ENCODE measurements at regions not wholly inside any gene's neighbourhood (a gene's known extent, or its start where the extent isn't known, plus 50 kb on each side); places are given as distances from the start of the nearest gene placed in this dataset.

DNA sequence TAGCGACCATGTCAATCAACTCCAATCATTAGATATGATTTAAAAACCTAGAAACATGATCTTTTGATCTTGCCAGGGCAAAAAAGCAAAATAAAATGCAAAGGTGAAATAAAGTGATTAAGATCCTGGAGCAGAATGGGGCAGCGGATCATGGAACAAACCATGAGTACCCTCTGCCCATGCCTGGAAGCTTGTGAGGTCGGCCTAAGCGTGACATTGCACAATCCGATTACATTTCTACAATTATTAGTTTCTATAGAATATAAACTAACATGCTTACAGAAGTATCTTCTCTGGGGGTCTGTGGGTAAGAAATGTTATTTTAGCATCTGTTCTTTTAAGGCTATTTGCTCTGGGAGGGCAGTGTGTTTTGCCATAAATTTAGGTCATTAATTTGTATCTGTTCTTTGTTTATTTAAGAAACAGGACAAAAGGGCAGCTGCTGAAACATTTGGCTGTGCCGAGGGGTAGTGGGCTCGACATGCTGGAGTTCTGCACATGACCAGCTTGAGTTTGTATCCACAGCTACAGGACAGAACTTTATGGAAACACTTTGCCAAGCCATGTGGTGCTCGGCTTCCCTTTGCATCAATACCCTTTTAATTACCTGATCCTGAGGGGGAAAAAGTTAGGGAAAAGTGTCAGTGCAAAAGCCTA is 55.9 kb downstream of the ZBTB18 start:
- no peak overlapping the region for H3K27ac ChIP-seq
- DNase-seq (ENCODE audit: low spot score), result no peak
- TF ChIP-seq, protein P1, sequence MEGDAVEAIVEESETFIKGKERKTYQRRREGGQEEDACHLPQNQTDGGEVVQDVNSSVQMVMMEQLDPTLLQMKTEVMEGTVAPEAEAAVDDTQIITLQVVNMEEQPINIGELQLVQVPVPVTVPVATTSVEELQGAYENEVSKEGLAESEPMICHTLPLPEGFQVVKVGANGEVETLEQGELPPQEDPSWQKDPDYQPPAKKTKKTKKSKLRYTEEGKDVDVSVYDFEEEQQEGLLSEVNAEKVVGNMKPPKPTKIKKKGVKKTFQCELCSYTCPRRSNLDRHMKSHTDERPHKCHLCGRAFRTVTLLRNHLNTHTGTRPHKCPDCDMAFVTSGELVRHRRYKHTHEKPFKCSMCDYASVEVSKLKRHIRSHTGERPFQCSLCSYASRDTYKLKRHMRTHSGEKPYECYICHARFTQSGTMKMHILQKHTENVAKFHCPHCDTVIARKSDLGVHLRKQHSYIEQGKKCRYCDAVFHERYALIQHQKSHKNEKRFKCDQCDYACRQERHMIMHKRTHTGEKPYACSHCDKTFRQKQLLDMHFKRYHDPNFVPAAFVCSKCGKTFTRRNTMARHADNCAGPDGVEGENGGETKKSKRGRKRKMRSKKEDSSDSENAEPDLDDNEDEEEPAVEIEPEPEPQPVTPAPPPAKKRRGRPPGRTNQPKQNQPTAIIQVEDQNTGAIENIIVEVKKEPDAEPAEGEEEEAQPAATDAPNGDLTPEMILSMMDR (IDR thresholded peaks at IDR 0.05), result no peak
- no peak overlapping the region for H3K4me3 ChIP-seq

DNA sequence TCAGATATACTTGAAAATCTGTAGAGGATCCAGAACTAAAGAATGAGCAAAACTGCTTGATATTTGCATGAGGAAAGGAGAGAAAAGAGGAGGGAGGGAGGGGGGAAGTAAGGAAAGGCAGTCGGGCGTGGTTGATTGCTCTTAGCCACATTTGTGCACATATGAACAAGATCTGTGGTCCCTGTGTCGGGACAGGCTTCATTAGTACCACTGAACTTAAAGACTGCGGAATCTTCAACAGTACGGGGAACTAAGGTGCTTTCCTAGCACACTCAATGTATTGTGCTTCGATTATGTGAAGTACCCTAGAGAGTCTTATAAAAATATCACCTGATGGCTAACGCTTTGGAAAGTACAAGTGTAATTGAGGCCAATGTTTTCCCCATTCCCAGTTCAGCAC is 59.9 kb downstream of the ZBTB18 start:
- Histone ChIP-seq H3K27ac (no peak overlapping the region), H3K4me3 (no peak overlapping the region)
- TF ChIP-seq, protein P1 (IDR thresholded peaks at IDR 0.05), result no peak
- no peak for DNase-seq (ENCODE audit: low spot score)

DNA sequence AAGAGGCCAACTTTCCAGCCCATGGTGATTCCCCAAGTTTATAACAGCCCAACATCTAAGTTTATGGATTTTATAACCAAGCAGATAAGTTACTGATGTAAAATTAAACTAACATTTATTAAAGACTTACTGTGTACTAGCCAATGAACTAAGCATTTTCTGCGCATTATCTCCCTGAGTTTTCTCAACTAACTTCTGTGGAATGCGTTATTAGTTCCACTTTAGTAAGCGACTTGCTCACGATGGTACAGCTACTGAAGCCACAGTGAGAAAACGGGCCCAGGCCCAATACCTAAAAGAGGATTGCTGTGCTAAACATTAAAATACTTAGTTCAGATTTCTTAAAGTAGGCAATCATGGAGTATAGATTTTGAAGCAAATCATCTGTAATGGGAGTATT is 61.0 kb downstream of the ZBTB18 start:
- no peak for DNase-seq (ENCODE audit: low spot score)
- Histone ChIP-seq H3K4me3 (no peak overlapping the region), H3K27ac (no peak overlapping the region)
- TF ChIP-seq, protein P1 (IDR thresholded peaks at IDR 0.05), result no peak

DNA sequence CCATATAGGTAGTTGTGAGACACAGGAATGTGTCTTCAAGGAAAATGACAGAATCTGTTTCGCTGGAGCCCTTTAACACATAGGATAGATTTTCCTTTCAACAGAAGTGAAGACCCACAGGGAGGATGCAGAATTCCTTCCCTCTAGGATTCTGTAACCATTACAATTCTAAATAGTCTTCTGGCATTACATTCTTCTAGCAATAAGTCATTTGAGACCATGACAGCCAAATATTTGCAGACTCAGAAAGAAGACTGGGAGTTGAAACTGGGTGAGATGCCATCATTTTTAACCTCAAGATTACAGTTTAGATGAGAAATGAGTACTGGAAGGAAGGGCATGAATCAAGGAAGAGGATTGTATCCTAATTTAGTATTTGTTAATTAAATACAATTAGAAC is 61.6 kb downstream of the ZBTB18 start:
- DNase-seq (ENCODE audit: low spot score), result no peak
- Histone ChIP-seq H3K27ac (no peak overlapping the region), H3K4me3 (no peak overlapping the region)
- TF ChIP-seq, protein P1 (IDR thresholded peaks at IDR 0.05), result no peak

DNA sequence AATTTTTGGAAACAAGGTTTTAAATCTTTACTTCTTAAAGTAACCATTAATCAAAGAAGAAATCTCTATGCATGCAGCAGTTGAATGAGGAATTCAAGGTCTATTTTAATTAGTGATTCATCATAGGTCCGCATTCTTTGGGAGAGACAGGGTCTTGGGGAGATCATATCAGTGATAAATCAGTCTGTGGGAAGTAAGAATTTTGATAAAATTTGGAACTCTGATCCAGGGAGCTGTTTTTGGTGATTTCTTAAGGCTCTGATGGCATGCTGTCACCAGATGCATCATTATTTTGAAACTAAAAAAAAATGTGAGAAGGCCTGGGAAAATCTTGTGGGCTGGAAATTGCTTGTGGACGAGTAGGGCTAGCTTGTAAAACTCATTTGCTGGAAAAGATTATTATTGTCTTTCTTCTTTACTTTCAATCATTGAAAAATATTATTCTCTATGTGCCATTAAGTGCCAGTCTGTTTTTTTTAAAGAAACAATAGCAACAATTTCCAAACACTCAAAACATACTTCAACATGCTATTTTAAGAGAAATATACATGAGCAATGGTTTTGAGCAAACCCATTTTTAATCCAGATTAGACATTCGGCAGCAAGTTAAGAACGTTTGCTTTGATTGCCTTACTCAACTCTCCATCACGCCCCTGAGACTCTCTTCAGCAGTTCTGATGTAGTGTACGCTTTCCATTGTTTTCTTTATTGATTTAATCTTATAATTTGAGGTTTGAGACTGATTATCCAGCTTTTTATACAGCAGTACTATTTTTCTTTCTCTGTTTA is 62.6 kb downstream of the ZBTB18 start:
- H3K4me3 ChIP-seq, result no peak overlapping the region
- H3K27ac ChIP-seq, result no peak overlapping the region
- TF ChIP-seq, protein P1 (IDR thresholded peaks at IDR 0.05), result no peak
- no peak for DNase-seq (ENCODE audit: low spot score)

DNA sequence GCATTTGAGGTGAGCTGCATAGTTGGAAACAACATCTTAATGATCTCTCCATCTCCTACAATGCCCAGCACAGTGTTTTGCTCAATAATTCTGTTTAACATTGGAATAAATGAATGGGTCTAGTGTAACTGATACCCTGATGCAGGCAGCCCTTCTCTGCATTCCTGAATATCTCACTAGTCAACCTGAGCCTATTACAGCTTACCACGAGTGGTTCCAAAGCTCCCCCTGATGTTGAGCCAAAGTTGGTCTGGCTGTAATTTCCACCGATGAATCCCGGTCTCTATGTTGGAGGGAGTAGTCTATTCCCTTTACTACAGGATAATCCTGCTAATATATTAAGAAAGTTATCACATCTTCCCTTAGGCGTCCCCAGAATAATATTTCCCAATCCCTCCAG is 63.8 kb downstream of the ZBTB18 start:
- TF ChIP-seq, protein P1 (IDR thresholded peaks at IDR 0.05), result no peak
- H3K4me3 ChIP-seq, result no peak overlapping the region
- H3K27ac ChIP-seq, result no peak overlapping the region
- no peak for DNase-seq (ENCODE audit: low spot score)

DNA sequence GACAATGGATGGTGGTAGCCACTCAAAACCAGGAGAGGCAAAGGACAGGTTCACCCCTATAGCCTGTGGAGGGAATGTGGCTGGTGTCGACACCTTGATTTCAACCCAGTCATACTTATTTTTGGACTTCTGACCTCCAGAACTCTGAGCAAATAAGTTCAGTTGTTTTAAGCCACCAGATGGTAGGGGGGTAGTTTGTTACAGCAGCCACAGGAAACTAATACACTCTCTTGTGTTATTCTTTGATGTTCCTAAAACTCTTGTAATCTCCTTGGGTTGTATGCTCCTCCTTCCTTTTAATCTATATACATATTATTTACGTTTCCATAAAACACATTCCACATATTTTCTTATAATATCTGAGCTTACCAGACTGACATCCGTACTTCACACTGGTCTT is 65.9 kb downstream of the ZBTB18 start:
- Histone ChIP-seq H3K4me3 (no peak overlapping the region), H3K27ac (no peak overlapping the region)
- DNase-seq (ENCODE audit: low spot score), result no peak
- TF ChIP-seq, protein P1 (IDR thresholded peaks at IDR 0.05), result no peak

Measured in coronary artery (tissue), 2 donors.